DMS114 treated with DMSO at 0.1 percent for 48 hours (cell line): ENCODE measurements at regions not wholly inside any gene's neighbourhood (a gene's known extent, or its start where the extent isn't known, plus 50 kb on each side); places are given as distances from the start of the nearest gene placed in this dataset.
"Not testable (repeated sequence)": the region's sequence is repeated elsewhere in the genome, so short reads cannot be mapped to it uniquely, and the experiment has no call there.

Source experiments
- DNase-seq: peaks from one replicate; lab custom pipeline; 2025; ENCODE audit not compliant: unreplicated experiment; lab: John Stamatoyannopoulos, UW

DNA sequence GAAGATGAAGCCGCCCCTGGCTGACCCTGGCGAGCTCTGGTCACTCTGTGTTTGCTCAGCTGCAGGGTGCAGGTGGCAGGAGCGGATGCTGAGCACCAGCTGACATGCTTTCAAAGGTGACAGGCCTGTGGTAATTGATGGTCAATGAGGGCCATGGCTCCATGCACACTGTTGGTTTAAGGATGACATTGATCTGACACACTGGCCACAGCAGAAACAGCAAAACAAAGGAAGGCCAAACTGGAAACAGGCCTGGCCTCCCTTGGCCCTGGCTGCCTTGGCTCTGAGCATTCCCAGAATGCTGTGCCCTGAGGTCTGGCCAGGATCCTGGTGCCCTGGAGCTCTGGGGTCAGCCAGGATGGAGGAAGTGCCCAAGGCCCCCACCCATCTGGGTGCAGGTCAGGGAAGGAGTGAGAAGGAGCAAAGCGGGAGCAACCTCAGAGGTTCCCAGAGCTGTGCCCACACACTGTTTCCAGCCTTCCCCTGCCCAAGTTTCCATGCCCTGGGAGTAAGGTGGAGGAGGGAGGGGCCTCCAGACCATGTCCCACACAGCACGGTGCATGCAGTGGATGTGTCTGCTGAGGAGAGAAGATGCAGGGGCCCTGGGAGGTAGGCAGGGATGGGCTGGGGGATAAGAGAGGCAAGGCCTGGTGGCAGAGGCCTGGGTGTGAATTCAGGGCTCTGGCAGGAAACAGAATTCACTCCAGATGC lies 302.2 kb downstream of the RPS24 start:
- no peak for DNase-seq

DNA sequence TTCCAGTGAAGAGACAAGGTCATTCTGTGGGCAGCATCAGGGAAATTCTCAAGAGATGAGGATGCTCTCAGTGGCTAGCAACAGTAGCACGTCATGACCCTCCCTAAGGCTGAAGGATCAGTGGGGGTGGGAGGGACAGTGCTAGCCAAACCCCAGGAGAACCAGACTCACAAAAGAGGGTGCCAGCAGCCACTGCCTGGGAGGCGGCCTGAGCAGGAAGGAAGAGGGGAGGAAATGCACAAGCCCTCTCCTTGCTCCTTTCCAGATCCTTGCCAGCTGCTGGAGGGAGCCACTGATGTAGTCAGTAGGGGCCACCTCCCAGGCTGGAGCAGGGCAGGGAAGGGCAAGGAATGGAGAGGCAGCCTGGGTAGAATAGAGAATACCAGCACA lies 302.7 kb downstream of the RPS24 start:
- no peak for DNase-seq

DNA sequence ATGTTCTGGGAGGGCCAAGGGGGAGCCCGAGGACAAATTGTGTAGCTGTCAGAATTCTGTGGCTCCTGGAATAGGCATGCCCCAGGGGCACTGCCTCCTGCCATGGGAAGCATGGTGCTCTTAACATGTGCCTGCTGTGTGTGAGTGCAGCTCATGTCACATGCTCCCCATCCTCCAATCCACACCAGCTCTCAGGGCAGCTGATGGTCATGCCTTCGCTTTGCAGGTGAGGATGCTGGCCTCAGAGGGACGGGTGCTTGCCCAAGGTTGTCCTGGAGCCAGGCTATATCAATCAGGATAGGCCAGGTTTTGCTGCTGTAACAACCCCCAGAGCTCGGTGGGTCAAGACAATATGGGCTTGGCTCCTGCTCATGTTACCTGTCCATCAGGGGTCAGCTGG lies 303.4 kb downstream of the RPS24 start:
- no peak for DNase-seq

DNA sequence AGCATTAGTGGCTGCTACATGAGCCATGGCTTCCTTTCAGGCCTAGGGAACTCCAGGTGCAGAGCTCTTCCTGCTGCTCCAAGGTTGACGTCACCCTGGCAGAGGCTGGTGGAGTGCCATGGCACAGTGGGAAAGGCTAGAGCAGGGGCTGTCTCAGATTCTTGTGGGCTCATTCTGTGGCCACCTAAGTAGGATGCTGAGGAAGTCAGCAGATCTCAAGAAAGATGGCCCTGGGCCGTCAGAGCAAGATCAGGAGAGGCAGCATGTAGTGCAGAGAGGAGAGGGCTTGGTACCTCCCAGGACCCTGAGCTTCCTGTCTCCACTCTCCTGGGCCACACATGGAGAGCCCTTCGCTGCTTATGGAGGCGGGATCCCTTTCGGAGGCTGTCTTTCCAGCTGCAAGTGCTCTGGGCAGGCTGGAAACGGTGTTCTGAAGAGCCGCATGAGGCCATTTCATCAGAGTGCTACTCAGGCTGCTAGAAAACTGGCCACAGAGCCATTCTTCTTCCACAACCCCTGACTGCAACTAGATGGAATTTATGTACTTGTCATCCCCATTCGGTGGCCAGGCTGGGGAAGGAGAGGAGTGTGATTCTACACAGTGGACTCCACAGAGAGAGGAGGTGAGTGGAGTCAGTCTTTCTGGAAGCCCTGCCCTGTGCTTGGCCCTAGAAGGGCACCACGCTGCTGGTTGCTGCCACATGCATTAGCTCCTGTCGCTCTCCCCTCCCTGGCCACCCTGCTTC lies 304.2 kb downstream of the RPS24 start:
- DNase-seq, result no peak

DNA sequence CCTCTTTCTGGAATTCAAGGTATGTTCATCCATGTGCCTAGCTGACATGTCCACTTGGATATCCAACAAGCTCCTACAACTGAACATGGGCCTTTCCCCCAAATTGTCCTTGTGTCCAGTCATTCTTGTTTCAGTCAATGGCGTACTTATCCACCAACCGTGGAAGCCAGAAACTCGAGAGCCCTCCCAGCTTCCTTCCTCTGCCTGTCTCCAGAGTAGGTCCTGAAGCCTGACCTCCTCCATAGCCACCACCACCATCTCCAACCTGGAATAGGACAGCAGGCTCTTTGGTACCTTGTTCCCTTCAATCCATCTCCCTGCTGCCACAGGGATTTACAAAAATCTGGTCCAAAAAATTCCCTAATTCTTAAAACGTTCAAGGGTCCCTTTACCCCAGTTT lies 305.1 kb downstream of the RPS24 start:
- DNase-seq, result no peak

DNA sequence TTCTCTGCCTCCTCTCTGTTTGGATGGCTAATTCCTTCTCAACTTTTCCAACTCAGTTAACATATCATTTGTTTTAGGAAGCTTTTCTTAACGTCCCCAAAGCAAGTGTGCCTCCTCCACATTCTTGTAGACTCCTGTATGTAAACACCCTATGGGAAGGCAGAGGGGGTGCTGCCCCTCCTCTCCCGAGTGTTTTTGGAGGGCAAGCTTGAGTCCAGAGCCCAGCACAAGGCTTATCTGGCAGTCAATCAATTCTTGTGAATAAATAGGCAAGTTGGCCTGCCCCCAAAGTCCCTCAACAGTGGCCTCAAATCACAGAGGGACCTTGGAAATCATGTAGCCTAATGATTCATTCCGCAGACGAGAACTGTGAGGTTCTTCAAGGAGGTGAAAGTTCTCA lies 305.6 kb downstream of the RPS24 start:
- DNase-seq, result no peak

DNA sequence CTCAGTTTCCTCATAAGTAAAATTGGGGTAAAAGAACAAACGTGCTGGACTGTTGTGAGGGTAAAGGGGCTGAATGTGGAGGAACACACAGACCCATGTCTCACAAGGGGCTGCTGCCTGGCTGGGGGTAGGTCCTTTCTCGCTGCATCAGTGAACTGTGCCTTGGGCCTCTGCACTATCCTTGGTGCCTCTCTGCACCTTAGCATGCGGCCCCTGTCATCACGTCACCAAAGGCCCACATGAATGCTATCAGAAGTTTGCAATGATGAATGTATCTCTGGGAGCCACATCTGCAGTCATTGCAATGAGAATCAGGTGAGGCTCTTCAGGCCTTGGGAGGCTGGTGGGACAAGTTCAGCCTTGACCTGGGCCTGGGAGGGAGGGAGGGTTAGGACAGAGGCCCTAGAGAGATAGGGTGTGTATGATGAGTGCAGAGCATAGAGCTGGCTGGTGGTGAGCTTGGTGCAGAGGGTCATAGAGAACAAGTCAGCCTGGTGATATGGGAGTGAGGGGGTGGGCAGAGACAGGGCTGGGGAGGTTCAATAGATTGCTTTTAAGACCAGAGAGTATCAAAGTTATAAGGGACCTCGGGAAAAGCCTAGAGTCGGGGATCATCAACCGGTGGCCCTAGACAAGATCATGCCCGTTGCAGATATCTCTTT lies 308.4 kb downstream of the RPS24 start:
- DNase-seq, result no peak

DNA sequence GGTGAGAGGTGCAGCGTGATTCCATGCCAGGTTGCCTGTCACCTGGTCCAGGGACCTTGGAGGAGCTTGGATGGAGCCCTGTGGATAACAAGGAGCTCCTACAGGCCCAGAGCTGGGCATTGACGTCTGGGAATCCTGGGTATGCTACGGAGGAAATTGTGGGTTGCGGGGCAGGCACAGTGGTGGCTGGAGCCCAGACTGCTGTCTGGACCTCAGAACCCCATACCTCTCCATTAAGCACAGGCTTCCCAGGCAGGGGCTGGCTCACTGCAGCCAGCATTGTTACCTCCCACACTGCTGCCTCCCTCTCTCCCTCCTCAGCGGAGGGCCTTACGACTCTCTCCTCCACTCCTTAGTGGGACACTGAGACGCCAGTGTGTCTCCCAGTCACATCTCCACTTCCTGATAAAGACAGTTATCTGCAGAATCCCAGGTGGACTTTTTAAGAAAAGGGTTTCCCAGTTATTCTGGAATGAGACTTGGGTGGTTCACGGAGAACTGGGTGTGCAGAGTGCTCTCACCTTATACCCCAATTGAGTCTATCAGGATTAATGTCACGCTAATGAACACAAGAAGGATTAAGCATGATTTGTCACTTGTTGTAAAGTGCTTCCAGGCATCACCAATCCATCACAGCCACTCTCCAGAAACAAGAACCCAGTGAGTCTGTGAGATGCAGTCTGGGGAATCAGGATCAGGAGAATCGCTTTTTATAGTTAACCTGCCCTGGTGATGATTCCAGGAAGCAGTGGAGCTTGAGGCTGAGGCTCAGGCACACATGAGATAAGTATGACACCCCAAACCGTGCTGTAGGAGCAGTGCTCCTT lies 309.4 kb downstream of the RPS24 start:
- DNase-seq, result no peak

DNA sequence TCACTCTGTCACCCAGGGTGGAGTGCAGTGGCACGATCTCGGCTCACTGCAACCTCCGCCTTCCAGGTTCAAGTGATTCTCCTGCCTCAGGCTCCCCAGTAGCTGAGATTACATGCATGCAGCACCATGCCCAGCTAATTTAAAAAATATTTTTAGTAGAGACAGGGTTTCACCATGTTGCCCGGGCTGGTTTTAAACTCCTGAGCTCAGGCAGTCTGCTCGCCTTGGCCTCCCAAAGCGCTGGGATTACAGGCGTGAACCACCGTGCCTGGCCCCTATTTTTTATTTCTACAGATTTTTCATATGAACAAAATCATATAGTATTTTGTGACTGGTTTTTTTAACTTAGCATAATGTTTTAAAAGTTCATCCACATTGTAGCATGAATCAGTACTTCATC lies 310.6 kb downstream of the RPS24 start:
- DNase-seq, result not testable (repeated sequence)

DNA sequence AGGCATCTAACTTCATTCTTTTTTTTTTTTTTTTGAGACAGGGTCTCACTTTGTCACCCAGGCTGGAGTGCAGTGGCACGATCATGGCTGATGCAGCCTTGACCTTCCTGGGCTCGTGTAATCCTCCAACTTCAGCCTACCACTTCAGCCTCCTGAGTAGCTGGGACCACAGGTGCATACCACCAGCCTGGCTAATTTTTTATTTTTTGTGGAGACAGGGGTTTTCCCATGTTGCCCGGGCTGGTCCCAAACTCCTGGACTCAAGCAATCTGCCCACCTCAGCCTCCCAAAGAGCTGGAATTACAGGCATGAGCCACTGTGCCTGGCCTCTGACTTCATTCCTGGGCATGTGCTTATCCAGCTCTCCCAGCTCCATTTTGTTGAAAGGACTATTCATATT lies 311.9 kb downstream of the RPS24 start:
- not testable (repeated sequence) for DNase-seq

DNA sequence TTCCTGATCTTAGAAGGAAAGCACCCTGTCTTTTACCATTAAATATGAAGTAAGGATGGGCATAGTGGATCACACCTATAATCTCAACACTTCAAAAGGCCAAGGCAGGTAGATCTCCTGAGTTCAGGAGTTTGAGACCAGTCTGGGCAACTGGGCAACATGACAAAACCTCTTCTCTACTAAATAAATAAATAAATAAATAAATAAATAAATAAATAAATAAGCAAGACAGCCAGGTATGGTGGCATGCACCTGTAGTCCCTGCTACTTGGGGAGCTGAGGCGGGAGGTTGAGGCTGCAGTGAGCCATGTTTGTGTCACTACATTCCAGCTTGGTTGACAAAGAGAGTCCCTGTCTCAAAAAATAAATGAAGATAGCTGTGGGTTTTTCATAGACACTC lies 313.1 kb downstream of the RPS24 start:
- no peak for DNase-seq

DNA sequence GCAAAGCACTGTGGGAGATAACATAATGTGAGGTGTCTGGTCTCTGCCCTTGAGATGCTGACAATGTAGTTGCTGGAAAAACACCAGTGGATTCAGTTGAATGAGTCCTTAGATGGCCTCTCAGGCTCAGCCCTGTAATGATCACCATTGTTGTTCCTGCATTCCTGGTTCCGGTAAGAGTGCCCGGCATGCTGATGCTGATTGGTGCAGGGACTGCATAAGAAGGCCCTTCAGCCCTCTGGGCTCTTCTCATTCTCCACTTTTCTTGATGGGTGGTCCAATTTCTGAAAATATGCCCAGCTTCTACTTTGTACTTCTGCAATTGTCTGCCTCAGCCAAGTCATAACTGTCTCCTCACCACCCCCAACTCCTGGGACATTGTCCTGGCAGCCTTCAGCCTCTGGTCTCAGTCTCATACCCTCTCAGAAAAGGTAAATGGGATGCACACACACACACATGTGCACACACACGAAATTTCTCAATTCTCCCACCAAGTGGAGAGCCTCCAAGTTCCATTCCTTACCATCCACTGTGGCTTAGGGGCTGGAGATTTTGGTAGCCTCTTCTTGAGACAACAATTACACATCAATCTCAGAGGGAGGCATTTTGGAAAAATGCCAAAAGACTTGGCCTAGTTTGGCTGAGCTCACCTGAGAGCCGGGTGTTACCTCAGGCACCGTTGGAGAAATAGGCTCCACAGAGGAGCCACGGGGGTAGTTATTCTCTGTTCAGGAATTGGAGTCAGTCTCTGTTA lies 314.9 kb downstream of the RPS24 start:
- no peak for DNase-seq

DNA sequence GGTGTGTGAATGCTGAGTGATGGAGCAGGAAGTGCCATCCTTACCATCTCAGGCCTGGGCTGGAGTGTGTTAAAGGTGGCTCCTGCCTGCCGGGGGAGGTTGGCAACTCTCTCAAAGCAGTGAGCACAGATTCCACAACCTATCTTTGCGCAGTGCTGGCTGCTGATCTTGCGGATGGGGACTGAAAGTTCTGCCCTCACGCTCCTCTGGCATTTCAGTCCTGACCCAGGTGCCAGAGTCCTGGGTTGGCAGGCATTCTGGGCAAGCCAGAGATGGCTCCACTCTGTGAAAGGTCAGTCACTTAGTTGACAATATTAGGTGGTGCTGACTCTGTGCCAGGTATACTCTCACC lies 315.5 kb downstream of the RPS24 start:
- no peak for DNase-seq

DNA sequence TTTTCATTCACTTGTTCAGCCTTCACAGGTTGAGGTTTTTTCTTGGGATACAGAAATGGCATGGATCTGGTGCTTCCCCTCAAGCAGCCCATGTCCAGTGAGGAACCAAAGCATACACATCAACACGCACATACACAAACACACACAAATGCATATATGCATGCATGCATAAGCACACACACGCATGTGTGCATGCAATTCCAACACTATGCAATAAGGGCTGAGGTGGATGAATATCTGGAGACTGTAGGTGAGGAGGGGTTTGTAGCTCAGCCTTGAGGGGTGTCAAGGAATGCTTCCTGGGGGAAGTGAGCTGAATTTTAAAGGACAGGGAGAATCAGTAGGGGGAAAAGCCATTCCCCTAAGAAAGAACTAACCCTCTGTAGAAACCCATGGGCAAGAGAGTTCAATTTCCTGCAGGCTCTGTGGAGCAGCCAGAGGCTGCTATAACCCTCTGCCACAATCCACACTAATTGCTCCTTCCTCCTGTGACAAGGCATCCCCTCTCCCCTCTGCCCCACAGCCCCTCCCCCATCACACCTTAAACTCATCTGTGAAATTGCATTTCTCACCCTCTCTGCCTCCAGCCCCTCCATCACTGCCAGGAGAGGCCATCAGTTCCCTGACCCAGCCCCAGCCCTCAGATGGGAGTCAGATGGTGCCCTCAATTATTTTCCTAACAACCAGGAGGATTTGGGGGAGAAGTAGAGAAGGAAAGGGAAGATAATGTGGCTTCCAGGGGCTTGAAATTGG lies 316.4 kb downstream of the RPS24 start:
- DNase-seq, result no peak

DNA sequence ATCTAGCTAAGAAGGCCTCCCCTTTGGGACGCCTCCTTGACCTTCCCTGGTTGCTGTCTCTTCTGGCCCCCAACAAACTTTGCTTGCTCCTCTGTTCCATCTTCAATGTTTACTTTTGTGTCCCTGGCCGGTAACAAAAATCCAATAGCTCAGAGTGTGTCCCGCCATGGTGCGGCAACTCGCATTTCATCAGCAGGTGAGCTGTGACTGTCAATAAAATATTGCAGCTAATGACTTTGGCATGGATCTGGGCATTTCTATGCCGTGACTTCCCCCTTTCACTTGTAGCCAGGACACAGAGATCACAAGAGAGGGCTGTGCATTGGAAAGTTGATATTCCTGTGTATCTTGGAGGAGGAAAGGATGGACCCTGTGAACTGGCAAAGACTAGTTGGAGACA lies 317.6 kb downstream of the RPS24 start:
- DNase-seq, result no peak

DNA sequence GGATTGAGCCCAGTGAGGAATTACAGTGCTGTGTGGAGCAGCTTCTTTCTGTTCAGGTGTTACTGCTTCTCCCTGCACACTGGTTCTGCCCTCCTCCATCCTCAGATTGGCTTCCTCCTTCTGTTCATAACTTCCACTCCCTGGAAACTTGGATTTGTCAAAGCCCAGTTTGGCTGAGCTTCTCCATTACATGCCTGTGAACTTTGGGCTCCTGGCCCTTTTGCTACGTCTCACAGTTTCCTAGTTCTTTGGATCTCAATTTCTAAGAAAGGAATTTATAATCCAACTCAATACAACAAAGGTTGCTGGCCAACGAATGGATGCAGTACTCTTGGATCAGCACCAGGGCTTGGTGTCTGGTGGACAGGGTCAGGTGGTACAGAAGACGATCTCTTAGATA lies 318.1 kb downstream of the RPS24 start:
- no peak for DNase-seq

DNA sequence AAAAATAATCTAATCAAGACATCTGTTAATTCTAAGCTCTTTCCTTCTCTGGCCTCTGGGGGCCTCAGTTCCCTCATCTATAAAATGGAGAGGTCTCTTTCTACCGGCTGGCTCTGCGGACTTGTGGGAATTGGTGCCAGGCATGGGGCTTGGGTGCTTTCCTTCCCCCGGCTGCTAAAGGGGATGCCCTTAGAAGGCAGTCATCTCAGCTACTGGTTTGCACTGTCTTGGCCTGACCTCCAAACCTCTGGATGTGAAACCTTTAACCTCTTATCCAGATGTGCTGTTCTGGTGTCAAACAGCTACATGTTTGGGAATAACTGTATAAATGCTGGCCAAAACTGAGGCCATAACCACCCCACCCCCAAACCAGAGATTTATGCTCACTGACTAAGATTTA lies 320.0 kb downstream of the RPS24 start:
- no peak for DNase-seq

DNA sequence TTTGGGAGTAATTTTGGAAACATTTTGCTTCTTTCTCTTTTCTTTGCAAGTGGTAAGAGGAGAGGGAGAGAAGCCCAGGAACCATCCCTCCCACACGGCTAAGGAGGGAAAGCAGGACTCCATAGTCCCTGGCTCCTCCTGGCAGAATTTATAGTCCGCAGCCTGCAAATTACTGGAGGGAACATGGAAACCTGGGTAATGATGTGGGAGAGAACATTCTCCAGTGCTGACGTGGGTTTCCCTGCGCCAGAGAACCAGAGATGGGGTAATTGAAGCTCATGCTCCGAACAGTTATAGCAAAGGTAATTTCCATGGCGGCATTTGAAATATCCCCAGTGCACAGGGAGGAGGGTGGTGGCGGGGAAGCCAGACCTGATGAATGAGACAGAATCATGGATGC lies 320.4 kb downstream of the RPS24 start:
- DNase-seq, result no peak

DNA sequence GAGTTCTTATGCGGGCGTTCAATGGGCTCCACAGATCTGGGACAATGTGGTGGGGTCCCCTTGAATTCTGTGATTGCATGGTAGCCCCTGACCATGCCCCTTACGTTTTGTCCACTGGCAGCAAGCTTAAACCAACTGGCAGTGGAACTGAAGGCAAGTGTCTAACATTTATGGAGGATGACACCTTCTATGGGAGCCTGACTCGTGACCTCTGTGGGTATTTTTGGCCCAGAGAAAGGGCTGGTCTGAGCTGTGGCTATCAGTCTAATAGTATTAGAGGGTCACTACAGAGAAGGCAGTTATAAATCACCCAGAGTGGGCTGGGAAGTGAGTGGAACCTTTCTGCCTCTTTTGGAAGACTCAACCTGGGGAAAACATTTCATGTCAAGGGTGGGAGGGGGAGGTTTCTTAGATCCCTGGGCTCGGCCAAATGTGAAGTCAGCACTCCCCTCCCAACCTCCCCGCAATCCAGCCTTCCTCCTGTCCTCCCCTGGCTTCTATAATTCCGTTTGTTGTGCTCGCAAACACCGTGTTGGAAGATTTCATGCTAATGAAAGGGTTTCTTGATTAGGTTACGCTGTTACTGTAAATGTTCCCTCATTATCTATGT lies 322.7 kb downstream of the RPS24 start:
- DNase-seq, result no peak
